GM21786 (cell line): ENCODE measurements at regions not wholly inside any gene's neighbourhood (a gene's known extent, or its start where the extent isn't known, plus 50 kb on each side); places are given as distances from the start of the nearest gene placed in this dataset.

Source experiments
- ATAC-seq: cut with Tn5 transposase; IDR thresholded peaks from one replicate; pipeline ENCODE4 v1.9.1; 2021; ENCODE audit not compliant: unreplicated experiment

DNA sequence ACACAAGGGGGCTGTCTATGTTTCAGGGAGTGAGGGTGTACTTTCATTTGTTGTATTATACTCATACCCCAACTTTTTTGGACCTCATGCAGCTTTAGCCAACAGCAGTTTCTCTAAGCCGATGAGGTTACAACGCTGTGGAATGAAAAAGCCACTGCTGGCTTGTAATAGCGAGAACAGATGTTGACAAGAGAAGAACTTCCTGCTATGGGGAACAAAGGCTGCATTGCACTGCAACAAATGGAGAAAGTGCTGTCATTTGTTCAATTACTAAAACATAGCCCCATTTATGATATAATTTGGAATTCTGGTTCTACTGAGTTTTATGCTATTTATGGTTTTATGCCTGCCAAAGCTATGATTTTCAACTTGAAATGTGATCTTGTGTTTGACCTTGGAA is 104.2 kb upstream of the TMEM72 start:
- no peak for ATAC-seq

DNA sequence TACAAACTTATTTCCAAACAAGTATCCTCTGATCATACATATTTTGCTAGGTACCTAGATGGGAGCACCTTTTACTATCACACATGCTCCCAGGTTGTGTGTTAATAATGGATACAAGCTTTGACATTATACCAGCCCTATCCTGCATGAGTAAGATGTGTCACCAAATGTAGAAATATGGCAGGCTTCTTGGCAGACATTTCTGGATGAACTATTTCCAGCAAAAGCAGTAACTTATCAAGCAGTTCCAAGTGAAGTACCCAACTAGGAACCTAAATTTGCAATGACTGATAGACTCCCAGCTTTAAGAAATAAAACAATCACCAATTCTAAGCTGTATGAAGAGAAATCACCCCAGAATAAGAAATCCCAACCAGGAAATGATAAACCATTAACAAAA is 103.7 kb upstream of the TMEM72 start:
- no peak for ATAC-seq

DNA sequence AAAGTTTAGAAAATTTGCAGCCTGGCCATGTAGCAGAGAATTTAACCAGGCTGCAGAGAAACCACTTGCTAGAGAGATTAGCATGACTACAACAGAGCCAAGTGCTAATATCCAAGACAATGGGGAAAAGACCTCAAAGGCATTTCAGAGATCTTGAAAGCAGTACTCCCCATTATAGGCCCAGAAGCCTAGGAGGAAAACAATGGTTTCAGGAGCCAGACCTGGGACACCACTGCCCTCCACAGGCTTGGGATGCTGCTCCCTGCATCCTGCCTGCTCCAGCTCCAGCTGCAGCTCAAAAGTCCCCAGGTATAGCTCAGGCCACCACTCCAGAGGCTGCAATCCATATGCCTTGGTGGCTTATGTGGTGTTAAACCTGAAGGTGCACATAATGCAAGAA is 101.5 kb upstream of the TMEM72 start:
- no peak for ATAC-seq

DNA sequence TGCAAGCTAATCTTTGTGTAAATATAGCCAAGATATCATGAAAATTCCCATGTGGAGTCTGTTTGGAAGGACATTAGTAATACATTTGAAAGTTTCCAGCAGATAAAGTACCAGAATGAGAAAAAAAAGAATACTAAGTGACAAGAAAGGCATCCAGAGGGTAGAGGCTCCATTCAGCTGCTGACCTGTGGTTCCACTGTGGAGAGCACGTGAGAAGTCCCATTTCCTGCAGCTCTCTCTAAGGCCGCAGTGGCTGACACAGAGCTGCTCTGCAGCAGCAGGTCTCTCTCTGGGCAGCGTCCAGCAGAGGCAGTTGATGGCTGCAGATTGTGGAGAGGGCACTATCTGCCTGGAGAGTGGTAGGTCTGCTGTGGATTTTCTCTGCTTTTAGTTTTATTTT is 100.1 kb upstream of the TMEM72 start:
- no peak for ATAC-seq

DNA sequence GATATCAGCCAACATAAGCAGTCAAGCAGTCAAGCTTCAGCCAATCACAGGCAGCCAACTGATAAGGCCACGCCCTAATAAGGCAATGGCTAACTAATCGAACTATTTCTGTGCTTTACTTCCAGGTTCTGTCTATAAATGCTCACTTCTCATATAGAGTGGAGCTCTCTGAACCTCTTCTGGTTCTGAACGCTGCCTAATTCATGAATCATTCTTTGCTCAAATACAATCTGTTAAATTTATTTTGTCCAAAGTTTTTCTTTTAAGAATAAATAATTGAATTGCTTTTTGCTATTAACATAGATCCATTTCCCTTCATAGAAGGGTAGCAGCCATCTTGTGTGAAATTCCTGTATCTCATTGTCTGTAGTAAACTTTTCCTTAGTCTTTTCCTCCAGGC is 97.9 kb upstream of the TMEM72 start:
- no peak for ATAC-seq

DNA sequence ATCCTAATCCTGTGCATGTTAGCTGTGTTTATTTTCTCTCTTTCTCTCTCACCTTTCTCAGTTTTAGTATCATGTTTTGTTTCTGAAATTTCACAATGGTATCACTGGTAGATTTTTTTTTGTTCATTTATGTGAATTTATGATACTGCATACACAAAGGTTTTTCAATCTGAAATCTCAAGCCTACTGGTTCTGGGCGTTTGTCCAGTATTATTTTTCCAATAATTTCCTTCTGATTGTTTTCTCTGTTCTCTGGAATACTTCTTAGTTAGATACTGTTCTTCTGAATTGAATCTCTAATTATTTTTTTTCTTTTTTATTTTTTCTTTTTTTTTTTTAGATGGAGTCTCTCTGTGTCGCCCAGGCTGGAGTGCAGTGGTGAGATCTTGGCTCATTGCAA is 96.2 kb upstream of the TMEM72 start:
- ATAC-seq = no peak

DNA sequence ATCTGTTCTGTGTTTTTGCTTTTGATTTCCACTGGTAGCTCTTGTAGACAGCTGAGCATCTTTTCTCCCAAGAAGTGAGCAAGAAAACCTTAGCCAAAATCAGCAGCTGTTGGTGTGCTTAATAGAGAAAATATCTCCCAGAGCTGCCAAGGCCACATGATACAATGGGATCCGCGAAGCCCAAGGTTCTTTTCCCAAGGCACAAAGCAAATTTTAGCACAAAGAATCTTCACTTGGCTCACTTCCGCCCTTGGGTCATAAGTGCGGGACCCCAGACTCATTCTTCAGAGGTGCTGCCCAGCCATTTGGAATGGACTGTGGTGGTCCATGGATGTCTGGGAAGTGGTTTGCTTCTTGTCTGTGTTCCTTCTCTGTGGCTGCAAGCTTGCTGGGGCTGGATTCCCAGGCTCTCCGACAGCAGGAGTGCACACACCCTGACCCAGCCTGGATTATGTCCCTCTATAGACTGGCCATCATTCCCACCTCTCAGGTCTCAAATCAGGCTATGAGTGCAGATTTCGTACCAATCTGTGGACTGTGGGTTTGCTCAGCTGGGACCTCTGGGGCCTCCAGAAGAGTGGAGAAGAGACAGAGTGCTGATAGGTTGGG is 93.0 kb upstream of the TMEM72 start:
- no peak for ATAC-seq

DNA sequence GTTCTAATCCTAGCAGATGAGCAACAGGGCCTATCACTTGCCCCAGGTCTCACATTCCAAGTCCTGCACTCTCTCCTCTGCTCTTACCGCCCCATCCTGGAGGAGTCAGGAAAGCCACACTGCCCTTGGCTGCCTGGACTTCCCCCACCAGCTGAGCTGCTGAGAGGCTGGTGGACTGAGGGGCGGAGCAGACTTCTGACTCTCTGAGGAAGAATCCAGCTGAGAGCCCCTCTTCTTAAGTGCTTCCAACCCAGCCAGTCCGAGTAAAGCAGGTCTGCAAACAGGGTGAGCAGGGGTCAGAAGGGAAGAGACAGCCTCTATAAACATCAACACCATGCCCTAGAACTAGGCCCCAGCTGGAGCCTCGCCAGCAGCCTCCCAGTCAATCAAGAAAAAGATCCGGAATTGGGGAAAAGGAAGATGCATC is 92.4 kb upstream of the TMEM72 start:
- ATAC-seq = no peak

DNA sequence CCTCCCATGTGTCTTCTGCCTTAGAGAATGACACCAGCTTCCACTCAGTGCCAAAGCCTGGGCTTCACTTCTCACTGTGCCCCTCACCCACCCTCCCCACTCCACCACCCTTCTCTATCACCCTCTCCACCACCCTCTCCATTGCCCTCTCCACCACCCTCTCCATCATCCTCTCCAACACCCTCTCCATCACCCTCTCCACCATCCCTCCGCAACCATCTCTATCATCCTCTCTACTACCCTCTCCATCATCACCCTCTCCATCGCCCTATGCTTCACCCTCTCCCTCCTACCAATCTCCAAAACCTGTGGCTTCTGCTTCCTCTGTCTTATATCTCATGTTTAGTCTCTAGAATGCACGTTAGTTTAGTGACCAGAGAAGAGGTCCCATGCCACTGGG is 91.0 kb upstream of the TMEM72 start:
- ATAC-seq = no peak

DNA sequence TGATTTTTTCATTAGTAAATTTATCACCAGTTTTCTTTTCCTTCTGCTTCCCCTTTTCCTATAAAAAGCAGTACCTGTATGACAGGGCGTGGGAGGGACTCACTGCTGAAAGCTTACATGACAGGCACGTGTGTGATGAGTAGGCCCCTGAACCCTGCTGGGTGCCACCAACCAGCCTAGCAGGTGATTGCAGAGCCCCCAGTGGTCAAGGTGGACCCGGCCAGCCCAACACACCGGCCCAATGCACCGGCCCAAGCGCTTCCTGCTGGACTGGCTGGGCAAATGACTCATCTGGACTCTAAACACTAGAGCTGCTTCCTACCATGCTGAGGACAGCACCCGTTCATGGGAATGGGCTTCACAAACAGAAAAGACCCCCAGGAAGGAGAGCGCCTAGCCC is 89.8 kb upstream of the TMEM72 start:
- no peak for ATAC-seq

DNA sequence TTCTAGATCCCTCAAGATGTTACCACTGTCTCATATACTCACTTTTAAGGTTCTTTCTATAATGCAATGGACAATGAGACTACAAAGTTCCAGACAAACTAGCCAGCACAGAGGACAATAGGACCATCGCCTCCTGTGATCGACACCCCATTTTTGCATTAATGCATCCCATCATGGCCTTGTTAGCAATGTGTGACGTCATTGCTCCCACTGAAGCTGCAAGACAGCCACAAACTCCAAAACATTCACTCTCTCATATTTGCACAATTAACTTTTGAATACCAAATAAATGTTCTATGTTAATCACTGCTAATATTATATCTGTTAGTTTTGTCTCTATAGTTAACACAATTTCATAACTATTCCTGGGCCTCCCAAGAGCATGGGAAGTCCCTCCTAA is 88.8 kb upstream of the TMEM72 start:
- no peak for ATAC-seq

DNA sequence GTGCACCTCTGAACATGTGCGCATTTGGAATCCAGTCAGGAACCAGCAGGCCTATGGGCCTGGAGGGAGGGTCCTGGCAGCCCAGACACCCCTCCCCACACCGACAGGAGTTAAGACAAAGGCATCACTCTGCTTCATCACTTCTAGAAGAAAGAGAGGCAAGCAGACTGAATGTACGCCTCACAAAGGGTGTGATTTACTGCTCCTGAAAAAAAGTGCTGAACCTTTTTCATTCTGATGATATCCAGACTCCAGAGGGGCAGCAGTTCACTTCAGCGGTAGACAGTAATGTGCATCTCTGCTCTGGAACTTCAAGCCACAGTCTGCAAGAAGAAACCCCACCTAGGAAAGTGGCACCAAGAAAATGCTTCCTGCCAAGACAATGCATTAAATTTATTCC is 88.2 kb upstream of the TMEM72 start:
- ATAC-seq = no peak

DNA sequence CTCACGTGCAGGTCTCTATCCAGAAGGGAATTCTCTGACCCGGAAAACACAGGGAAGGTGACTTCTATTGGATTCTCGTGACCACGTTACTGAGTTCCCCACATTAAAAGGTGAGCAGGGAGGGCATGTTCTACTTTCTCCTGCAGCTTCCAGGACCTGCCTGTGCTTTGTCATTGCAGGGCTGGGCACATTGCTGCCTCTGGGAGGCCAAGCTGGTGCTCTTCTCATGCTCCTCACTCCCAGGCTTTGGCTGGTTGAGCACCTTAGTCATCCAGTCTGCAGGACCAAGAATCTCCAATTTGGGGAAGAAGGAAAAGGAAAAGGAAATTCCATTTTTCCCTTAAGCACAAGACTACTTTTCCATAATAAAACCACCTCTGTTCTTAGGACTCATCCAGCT is 86.5 kb upstream of the TMEM72 start:
- ATAC-seq = no peak

DNA sequence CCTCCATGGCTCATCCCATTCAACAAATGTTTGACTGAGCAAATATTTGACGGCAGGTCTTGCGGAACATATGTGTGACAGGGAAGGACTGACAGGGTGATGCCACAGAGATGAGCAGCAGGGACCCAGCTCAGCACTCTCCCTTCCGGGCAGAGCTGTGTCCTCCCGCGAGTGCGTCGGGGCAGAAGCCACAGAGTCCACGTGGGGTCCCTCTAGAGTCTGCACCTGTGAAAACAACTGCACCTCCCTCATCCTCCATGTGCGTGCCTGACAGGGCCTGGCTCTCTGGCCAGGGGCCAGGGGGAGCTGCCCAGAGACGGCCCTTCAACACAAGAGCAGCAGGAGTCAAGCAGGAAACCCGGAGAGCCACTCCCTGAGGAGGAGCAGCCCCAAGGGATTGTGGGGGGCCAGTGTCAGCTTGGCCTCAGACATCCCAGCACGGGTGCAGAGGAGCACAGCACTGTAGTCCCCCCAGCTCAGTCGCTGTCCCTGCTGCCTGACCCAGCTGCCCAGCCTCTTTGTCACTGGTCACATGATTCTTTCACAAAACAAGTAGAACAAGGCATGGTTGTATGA is 83.6 kb upstream of the TMEM72 start:
- no peak for ATAC-seq

DNA sequence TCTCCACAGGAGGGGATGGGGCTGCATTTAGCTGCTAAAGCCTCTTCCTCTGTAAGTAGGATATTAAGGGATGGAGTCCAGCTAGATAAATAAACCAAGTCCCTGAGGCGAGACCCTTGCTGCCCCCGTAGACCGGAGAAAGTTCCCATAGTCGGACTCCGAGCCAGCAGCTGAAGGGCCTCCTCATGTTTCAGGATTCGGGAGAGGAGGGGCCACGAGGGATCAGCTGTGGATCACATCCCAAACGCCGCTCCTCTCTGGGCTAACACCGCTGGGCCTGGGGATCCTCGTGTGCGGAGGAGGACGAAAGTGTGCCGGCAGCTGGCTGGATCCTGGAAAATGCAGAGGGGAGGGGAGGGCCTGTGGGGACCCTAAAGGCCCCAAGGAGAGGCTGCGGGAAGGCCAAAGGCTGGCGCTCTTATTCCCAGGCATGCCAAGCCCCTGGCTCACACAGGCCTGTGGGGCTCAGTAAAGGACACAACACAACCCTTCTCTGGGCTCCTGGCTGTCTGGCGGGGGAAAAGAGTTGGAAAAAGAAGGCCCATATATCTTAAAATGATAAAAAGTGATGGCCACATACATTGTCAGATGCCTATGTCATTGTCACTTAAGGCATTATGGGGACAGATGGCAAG is 82.5 kb upstream of the TMEM72 start:
- ATAC-seq = no peak

DNA sequence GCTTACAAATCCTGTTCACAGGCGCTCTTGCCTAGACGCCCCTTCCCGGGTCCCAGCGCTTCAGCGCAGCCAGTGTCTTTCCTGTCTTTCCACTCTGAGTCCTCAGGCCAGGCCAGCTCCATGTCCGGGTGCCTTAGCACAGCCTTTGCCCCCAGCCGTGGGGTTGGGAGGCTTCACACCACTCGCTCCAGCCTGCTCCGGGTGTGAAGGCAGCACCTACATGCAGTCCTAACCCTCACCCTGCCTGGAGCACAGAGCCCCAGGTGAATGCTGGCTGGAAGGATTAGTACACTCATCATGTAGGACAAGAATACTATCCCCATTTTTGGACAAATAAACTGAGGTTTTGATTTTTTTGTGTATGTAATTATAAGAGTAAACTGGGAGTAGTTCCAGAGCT is 81.7 kb upstream of the TMEM72 start:
- ATAC-seq = no peak

DNA sequence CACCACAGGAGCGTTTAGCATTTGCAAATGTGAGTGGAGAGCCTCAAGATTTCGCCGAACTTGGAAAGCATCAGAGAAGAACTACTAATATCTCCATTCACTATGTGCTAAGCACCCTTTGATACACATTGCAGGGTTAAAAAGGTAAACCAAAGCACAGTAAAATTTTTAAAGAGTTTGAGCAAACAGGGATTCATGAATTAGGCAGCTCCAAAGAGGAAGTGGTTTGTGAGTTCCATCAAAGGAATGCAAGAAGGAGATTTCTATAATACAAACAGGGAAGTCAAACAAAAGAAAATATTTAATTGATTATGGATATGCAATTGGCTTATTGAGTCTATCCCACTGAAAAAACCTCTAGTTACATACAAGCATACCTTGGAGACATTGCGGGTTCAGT is 81.1 kb upstream of the TMEM72 start:
- ATAC-seq = no peak

DNA sequence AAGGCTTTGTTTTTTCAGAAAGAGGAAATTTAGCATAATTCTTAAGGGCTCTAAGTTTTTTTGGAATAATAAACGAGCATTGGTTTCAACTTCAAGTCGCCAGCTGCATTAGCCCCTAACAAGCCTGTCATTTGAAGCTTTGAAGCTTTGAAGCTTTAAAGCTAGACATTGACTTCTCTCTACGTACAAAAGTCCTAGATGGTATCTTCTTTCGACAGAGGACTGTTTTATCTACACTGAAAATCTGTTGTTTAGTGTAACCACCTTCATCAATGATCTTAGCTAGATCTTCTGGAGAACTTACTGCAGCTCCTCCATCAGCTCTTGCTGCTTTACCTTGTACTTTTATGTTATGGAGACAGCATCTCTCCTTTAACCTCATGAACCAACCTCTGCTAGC is 79.6 kb upstream of the TMEM72 start:
- ATAC-seq = no peak

DNA sequence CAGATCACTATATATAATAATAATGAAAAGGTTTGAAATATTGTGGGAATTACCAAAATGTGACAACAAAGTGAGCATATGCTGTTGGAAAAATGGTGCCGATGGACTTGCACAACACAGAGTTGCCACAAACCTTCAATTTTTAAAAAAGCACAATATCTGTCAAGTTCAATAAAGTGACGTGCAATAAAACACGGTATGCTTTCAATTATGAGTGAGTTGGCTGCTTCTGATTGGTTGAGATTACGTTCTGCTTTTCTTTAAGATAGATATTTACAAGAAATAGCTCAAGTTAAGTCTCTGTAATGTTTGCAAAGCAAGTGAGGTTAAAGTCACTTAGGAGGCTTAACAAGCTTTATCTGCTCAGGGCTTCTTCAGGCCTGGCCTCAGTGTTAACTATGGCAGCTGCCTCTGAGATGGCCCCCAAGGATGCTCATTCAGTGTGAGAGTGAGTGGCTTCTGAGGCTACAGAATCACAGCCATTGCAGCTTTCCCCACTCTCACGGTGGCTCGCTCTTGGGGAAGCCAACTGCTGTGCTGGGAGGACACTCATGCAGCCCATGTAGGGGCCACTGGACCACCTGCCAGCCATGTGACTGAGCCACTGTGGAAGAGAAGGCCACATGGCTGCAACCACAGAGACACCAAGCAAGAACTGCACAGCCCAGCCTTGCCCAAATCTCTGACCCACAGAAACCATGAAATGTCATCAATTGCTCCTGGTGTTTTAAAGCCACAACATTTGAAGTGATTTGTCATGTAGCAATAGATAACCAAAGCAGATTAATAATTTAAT is 78.3 kb upstream of the TMEM72 start:
- no peak for ATAC-seq

DNA sequence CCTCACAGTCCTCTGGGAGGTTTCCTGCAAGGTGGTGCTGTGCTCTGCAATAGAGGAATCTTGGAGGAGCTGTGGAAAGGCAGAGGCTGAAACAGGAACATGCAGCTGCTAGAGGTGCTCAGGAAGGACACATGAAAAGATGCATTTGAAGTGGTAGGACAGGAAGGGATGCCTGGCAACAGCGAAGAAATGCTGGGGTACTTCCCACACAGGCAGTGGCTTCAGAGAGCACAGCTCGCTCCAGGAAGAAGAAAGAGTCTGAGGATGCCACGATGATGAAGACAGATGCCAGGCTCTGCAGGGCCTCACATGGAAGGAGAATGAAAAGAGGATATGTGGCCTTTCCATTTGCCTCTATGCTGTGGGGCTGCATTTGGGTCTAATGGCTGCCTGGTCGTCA is 77.0 kb upstream of the TMEM72 start:
- no peak for ATAC-seq

DNA sequence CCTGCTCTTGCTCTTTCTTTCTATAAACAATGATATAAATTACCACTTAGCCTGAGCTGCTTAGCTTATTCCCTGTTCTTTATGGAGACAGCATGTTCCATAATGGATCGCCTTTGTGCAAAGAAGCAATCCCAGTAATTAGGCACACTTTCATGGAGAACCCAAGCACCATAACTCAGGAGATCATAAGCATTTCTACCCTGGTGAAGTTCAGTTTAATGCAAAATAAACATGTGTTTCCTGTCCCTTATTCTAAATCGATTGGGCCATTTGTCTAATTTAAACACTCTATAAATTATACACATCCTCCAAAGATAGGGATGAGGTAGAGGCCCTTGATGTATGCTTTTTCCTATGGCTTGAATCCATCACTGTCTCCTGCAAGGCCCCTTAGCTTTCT is 75.8 kb upstream of the TMEM72 start:
- no peak for ATAC-seq

DNA sequence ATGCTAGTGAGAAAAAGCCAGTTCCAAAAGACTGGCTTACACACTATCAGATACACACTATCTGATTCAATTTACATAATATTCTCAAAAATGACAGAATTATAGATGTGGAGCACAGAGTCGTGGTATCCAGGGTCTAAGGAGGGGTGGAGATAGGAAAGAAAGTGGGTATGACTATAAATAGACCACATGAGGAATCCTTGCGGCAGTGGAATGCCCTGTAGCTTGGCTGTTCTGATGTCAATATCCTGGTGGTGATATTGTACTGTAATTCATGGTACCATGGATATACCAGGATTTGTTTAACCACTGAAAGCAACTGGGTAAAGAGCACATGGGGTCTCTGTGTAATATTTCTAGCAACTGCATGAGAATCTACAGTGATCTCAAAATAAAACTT is 67.7 kb upstream of the TMEM72 start:
- ATAC-seq = no peak
